PC-3 (cell line): ENCODE measurements at regions not wholly inside any gene's neighbourhood (a gene's known extent, or its start where the extent isn't known, plus 50 kb on each side); places are given as distances from the start of the nearest gene placed in this dataset.

Source experiments
- EZH2 ChIP-seq: fragments of 300-600 bp; sonication (generic); IDR thresholded peaks from one replicate; pipeline ENCODE4 v1.6.1; 2017; ENCODE audit warnings: antibody characterized with exemption, mild to moderate bottlenecking, low read length; ENCODE audit not compliant: unreplicated experiment
- EZH2phosphoT487 ChIP-seq: fragments of 300-600 bp; sonication (generic); IDR thresholded peaks from 2 replicates; pipeline ENCODE4 v1.6.1; 2018; ENCODE audit warnings: mild to moderate bottlenecking, antibody characterized with exemption, low read length, borderline replicate concordance
- TF ChIP-seq, protein P1 (sequence below): fragments of 300-600 bp; sonication (generic); conservative IDR thresholded peaks from 2 replicates; pipeline ENCODE4 v1.5.1; 2017; ENCODE audit warnings: antibody characterized with exemption, low read depth, mild to moderate bottlenecking, low read length

DNA sequence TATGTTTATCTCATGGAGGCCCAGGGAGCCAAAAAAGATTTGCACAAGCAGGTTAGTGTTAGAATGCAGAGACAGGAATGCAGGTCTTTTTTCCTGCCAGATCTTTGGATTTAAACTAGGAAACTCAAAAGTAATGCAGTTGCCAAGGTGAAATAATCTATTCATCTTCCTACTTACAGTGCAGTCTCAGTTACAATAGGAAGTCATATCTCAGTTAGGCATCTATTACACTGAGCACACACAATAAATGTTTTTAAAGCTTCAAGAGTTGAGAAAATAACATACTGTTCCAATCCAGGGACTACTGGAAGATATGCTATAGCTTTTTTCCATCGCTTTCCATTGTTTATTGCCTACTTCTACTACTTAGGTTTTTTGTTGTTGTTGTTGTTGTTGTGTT, 279.3 kb upstream of the E2F7 start:
- TF ChIP-seq, protein P1, sequence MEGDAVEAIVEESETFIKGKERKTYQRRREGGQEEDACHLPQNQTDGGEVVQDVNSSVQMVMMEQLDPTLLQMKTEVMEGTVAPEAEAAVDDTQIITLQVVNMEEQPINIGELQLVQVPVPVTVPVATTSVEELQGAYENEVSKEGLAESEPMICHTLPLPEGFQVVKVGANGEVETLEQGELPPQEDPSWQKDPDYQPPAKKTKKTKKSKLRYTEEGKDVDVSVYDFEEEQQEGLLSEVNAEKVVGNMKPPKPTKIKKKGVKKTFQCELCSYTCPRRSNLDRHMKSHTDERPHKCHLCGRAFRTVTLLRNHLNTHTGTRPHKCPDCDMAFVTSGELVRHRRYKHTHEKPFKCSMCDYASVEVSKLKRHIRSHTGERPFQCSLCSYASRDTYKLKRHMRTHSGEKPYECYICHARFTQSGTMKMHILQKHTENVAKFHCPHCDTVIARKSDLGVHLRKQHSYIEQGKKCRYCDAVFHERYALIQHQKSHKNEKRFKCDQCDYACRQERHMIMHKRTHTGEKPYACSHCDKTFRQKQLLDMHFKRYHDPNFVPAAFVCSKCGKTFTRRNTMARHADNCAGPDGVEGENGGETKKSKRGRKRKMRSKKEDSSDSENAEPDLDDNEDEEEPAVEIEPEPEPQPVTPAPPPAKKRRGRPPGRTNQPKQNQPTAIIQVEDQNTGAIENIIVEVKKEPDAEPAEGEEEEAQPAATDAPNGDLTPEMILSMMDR = no peak
- TF ChIP-seq EZH2 = no peak
- TF ChIP-seq EZH2phosphoT487 = no peak
